ENCODE measurements at regions not wholly inside any gene's neighbourhood (a gene's known extent, or its start where the extent isn't known, plus 50 kb on each side); places are given as distances from the start of the nearest gene placed in this dataset.
"Not testable (repeated sequence)": the region's sequence is repeated elsewhere in the genome, so short reads cannot be mapped to it uniquely, and the experiment has no call there.

DNA sequence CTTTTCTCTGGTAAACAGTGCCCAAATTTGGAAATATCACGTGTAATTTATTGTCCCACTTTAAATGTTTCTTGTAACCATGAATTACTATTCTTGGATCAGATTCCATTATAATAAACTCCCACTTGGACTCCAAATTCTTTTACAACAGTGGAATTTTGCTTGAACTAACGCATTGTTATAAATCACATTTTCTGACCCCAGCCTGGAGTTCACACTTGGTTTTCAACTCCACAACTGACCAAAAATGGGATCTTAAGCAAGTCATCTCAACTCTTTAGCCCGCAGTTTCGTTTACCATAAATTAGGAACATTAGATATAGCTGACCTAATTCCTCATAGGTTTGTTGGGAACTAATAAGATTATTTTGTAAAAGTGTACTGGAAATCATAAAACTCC, 336.8 kb upstream of the NCAM1 start:
- ChIA-PET CTCF (interaction anchor here (0.6 kb wide), 1 partner anchor 1286 kb away, joined by 3 read pairs; no protein-coding TSS in a partner anchor), POLR2A (no interaction called here)
- TF ChIP-seq, protein P1, sequence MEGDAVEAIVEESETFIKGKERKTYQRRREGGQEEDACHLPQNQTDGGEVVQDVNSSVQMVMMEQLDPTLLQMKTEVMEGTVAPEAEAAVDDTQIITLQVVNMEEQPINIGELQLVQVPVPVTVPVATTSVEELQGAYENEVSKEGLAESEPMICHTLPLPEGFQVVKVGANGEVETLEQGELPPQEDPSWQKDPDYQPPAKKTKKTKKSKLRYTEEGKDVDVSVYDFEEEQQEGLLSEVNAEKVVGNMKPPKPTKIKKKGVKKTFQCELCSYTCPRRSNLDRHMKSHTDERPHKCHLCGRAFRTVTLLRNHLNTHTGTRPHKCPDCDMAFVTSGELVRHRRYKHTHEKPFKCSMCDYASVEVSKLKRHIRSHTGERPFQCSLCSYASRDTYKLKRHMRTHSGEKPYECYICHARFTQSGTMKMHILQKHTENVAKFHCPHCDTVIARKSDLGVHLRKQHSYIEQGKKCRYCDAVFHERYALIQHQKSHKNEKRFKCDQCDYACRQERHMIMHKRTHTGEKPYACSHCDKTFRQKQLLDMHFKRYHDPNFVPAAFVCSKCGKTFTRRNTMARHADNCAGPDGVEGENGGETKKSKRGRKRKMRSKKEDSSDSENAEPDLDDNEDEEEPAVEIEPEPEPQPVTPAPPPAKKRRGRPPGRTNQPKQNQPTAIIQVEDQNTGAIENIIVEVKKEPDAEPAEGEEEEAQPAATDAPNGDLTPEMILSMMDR (IDR thresholded peaks at IDR 0.05; ENCODE audit: low read depth, low read length) = no peak

DNA sequence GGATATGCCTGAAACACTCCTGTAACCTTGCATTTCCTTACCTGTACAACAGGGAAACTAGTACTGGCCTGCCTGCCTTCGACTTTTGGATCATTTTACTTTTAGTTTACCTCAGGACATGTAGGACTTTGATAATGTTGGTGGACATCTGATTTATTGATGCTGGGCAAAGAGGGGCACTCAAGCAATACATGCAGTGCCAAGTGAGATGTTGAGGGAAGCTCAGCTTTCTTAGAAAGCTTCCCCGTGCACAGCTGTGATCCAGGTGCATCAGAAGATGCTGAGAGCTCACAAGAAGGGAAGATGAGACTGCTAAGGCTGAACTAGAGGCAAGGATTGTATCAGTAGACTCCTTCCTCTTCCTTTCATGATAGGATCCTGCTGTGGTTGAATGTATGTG, 336.2 kb upstream of the NCAM1 start:
- CTCF ChIA-PET = interaction anchor here (0.6 kb wide), 1 partner anchor 1285 kb away, joined by 3 read pairs; no protein-coding TSS in a partner anchor
- H3K27me3 ChIP-seq (ENCODE audit: control insufficient read depth, insufficient read depth, low read length); POLR2A ChIA-PET; H3K9me3 ChIP-seq (ENCODE audit: control insufficient read depth, insufficient read depth, low read length); H3K27ac ChIP-seq (ENCODE audit: low read depth, low read length); H3K4me3 ChIP-seq (ENCODE audit: low read depth, low read length); DNase-seq (ENCODE audit: low read depth, low spot score): not testable (repeated sequence)

More for the DNA sequence above, 336.8 kb upstream of the NCAM1 start:
- Histone ChIP-seq H3K27ac (ENCODE audit: low read depth, low read length) (no peak overlapping the region), H3K9me3 (ENCODE audit: control insufficient read depth, insufficient read depth, low read length) (no peaks in the 10 kb centered on the region), H3K4me3 (ENCODE audit: low read depth, low read length) (no peak overlapping the region), H3K27me3 (ENCODE audit: control insufficient read depth, insufficient read depth, low read length) (no peaks in the 10 kb centered on the region)
- DNase-seq (ENCODE audit: low read depth, low spot score) = no peak

- POLR2A ChIA-PET = no interaction called here
- Histone ChIP-seq H3K27ac (ENCODE audit: low read depth, low read length) (no peak overlapping the region), H3K4me3 (ENCODE audit: low read depth, low read length) (no peak overlapping the region), H3K27me3 (ENCODE audit: control insufficient read depth, insufficient read depth, low read length) (no peaks in the 10 kb centered on the region), H3K9me3 (ENCODE audit: control insufficient read depth, insufficient read depth, low read length) (no peaks in the 10 kb centered on the region)
- CTCF ChIA-PET = no interaction called here
- no peak for DNase-seq (ENCODE audit: low read depth, low spot score)
- TF ChIP-seq, protein P1 (IDR thresholded peaks at IDR 0.05; ENCODE audit: low read depth, low read length) = no peak
Observed at GRCh38 chr11:112625814-112626213, 335.4 kb upstream of the NCAM1 start.

GRCh38 chr11:112626731-112627130, 334.5 kb upstream of the NCAM1 start:
- CTCF ChIA-PET = no interaction called here
- POLR2A ChIA-PET = no interaction called here

GRCh38 chr11:112627588-112628045, 333.6 kb upstream of the NCAM1 start:
- Histone ChIP-seq H3K4me3 (ENCODE audit: low read depth, low read length) (no peak overlapping the region), H3K27me3 (ENCODE audit: control insufficient read depth, insufficient read depth, low read length) (no peaks in the 10 kb centered on the region), H3K9me3 (ENCODE audit: control insufficient read depth, insufficient read depth, low read length) (no peaks in the 10 kb centered on the region), H3K27ac (ENCODE audit: low read depth, low read length) (no peak overlapping the region)
- no peak for DNase-seq (ENCODE audit: low read depth, low spot score)
- POLR2A ChIA-PET = no interaction called here
- TF ChIP-seq, protein P1 (IDR thresholded peaks at IDR 0.05; ENCODE audit: low read depth, low read length) = no peak
- CTCF ChIA-PET = no interaction called here

More at GRCh38 chr11:112626731-112627130, 334.5 kb upstream of the NCAM1 start:
- TF ChIP-seq, protein P1 (IDR thresholded peaks at IDR 0.05; ENCODE audit: low read depth, low read length) = no peak
- Histone ChIP-seq H3K4me3 (ENCODE audit: low read depth, low read length) (no peak overlapping the region), H3K9me3 (ENCODE audit: control insufficient read depth, insufficient read depth, low read length) (no peaks in the 10 kb centered on the region), H3K27ac (ENCODE audit: low read depth, low read length) (no peak overlapping the region), H3K27me3 (ENCODE audit: control insufficient read depth, insufficient read depth, low read length) (no peaks in the 10 kb centered on the region)
- no peak for DNase-seq (ENCODE audit: low read depth, low spot score)

DNA sequence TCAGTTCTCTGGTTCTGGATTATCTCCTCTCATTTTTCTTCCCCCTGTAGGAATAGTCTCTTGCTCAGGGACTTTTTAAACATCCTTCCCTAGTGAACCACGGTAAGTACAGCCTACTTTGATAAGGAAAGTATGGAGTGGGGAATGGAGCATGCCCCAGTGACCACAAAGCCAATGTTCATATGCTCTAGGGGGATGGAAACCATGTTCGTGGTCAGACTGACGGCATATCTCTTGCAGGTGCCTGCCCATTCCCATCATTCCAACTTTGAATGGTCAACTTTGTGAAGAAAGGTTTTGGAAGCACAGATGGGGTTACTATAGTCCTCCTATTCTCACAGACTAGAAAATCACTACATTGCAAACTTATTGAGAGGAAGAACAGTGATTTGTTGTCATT, 332.5 kb upstream of the NCAM1 start:
- ChIA-PET CTCF (no interaction called here), POLR2A (no interaction called here)

More for the DNA sequence above, 332.5 kb upstream of the NCAM1 start:
- TF ChIP-seq, protein P1 (IDR thresholded peaks at IDR 0.05; ENCODE audit: low read depth, low read length) = no peak
- Histone ChIP-seq H3K4me3 (ENCODE audit: low read depth, low read length) (no peak overlapping the region), H3K9me3 (ENCODE audit: control insufficient read depth, insufficient read depth, low read length) (no peaks in the 10 kb centered on the region), H3K27me3 (ENCODE audit: control insufficient read depth, insufficient read depth, low read length) (no peaks in the 10 kb centered on the region), H3K27ac (ENCODE audit: low read depth, low read length) (no peak overlapping the region)
- DNase-seq (ENCODE audit: low read depth, low spot score) = no peak

Measured in AG04450 (cell line).